Uterus (tissue), 3 donors: ENCODE measurements at regions not wholly inside any gene's neighbourhood (a gene's known extent, or its start where the extent isn't known, plus 50 kb on each side); places are given as distances from the start of the nearest gene placed in this dataset.

ENCODE experiments used
- DNase-seq, 2 donors: peaks; one replicate each; pipeline ENCODE4 v3.0.0-alpha.2; 2019 to 2020
- H3K27ac ChIP-seq, 2 donors: fragments of 200-600 bp; sonication (generic); 1 replicate in 1 of 2; 2 replicates in 1 of 2; pipeline ENCODE4 v1.5.1; 2016 to 2018
- H3K27me3 ChIP-seq, 2 donors: fragments of 200-600 bp; sonication (generic); one replicate each; pipeline ENCODE4 v1.5.1; 2018 to 2019; ENCODE audit warnings: control low read depth in 1 of 2
- H3K36me3 ChIP-seq, 2 donors: fragments of 200-600 bp; sonication (generic); one replicate each; pipeline ENCODE4 v1.5.1; 2019; ENCODE audit warnings: control low read depth in 1 of 2
- H3K4me1 ChIP-seq, 2 donors: fragments of 200-600 bp; sonication (generic); one replicate each; pipeline ENCODE4 v1.5.1; 2018 to 2019; ENCODE audit warnings: control low read depth in 1 of 2
- H3K4me3 ChIP-seq, 2 donors: fragments of 200-600 bp; sonication (generic); 1 replicate in 1 of 2; 2 replicates in 1 of 2; pipeline ENCODE4 v1.5.1; 2018 to 2019; ENCODE audit warnings: mild to moderate bottlenecking in 1 of 2
- H3K9me3 ChIP-seq, 2 donors: fragments of 200-600 bp; sonication (generic); one replicate each; pipeline ENCODE4 v1.5.1; 2019; ENCODE audit warnings: control low read depth in 1 of 2
- CTCF ChIP-seq, 4 experiments: fragments of 200-600 bp in 2 of 4; fragments of 450-650 bp in 2 of 4; sonication (generic) in 2 of 4; IDR thresholded peaks; one replicate each; pipeline ENCODE4 v1.5.1; 2016 to 2019; ENCODE audit warnings: antibody characterized with exemption in 4 of 4, mild to moderate bottlenecking in 2 of 4, moderate library complexity in 1 of 4
- POLR2A ChIP-seq, 2 donors: fragments of 450-650 bp; IDR thresholded peaks; one replicate each; pipeline ENCODE4 v1.6.1; 2016; ENCODE audit warnings: antibody characterized with exemption in 2 of 2, mild to moderate bottlenecking in 1 of 2, moderate library complexity in 1 of 2
- intact Hi-C: fragments of 100-400 bp; cut with DNase I; formaldehyde crosslinking; loops from one replicate; pipeline ENCODE4 v1.15.1; 2023; ENCODE audit warnings: low total_unique reads
- donor health status: DM: yes; HTN: yes; CAD: no.

GRCh38 chr20:23243791-23244155, 106.8 kb upstream of the NXT1 start:
- DNase-seq, result no peak
- Histone ChIP-seq H3K36me3 (no peaks in the 10 kb centered on the region), H3K9me3 (no peaks in the 10 kb centered on the region), H3K27me3 (no peaks in the 10 kb centered on the region), H3K27ac (no peak overlapping the region), H3K4me3 (no peak overlapping the region), H3K4me1 (no peaks in the 10 kb centered on the region)
- TF ChIP-seq POLR2A (IDR thresholded peaks at IDR 0.05), result no peak
- TF ChIP-seq CTCF (IDR thresholded peaks at IDR 0.05), result no peak
- intact Hi-C loops, result loop anchor here (10.0 kb wide), 1 partner anchor 549 kb away; no protein-coding TSS in a partner anchor

GRCh38 chr20:23242556-23243180, 107.9 kb upstream of the NXT1 start:
- no peak for DNase-seq
- H3K9me3 ChIP-seq, result no peaks in the 10 kb centered on the region
- TF ChIP-seq CTCF (IDR thresholded peaks at IDR 0.05) (no peak), POLR2A (IDR thresholded peaks at IDR 0.05) (no peak)
- H3K36me3 ChIP-seq, result no peaks in the 10 kb centered on the region
- H3K27ac ChIP-seq, result no peak overlapping the region
- H3K4me1 ChIP-seq, result no peaks in the 10 kb centered on the region
- intact Hi-C loops, result loop anchor here (10.0 kb wide), 1 partner anchor 548 kb away; no protein-coding TSS in a partner anchor
- H3K27me3 ChIP-seq, result no peaks in the 10 kb centered on the region
- H3K4me3 ChIP-seq, result no peak overlapping the region

GRCh38 chr20:23242104-23242503, 108.5 kb upstream of the NXT1 start:
- DNase-seq, result no peak
- Histone ChIP-seq H3K36me3 (no peaks in the 10 kb centered on the region), H3K9me3 (no peaks in the 10 kb centered on the region), H3K4me3 (no peak overlapping the region), H3K27ac (no peak overlapping the region), H3K27me3 (no peaks in the 10 kb centered on the region), H3K4me1 (no peaks in the 10 kb centered on the region)
- intact Hi-C loops, result loop anchor here (10.0 kb wide), 1 partner anchor 547 kb away; no protein-coding TSS in a partner anchor
- TF ChIP-seq POLR2A (IDR thresholded peaks at IDR 0.05), result no peak
- TF ChIP-seq CTCF (IDR thresholded peaks at IDR 0.05), result no peak

GRCh38 chr20:23241416-23241815, 109.2 kb upstream of the NXT1 start:
- intact Hi-C loops, result loop anchor here (10.0 kb wide), 1 partner anchor 547 kb away; no protein-coding TSS in a partner anchor

More at GRCh38 chr20:23241416-23241815, 109.2 kb upstream of the NXT1 start:
- Histone ChIP-seq H3K27ac (no peak overlapping the region), H3K27me3 (no peaks in the 10 kb centered on the region), H3K4me3 (no peak overlapping the region), H3K9me3 (no peaks in the 10 kb centered on the region), H3K4me1 (no peaks in the 10 kb centered on the region), H3K36me3 (no peaks in the 10 kb centered on the region)
- no peak for DNase-seq
- TF ChIP-seq CTCF (IDR thresholded peaks at IDR 0.05) (no peak), POLR2A (IDR thresholded peaks at IDR 0.05) (no peak)
